ENCODE measurements at regions not wholly inside any gene's neighbourhood (a gene's known extent, or its start where the extent isn't known, plus 50 kb on each side); places are given as distances from the start of the nearest gene placed in this dataset.

DNA sequence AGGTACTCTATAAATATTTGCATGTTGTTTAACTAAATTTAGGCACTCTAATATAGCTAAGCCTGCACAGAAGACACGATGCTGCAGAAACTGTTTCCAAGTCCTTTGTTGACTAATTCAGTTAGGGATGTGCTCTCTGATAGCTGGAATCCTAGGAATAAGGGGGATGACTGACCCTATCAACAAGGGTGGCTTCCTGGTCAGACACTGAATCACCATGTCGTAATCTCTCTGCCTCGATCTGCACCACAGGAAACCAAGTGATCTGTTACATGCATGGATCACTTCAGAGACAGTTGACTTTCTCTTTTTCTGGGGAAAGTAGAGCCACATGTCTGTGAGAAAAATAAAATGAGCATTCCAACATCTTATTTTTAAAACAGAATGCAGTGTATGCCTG is 169.1 kb downstream of the GUCY2F start:
- H3K79me2 ChIP-seq (replicated peaks; ENCODE audit: insufficient read depth), result no peaks in the 10 kb centered on the region
- no peaks in the 10 kb centered on the region for H3K27me3 ChIP-seq (ENCODE audit: insufficient read depth)
- H3K9me2 ChIP-seq (ENCODE audit: insufficient read depth), result no peaks in the 10 kb centered on the region
- Mint-ChIP-seq H3K4me1 (no peaks in the 10 kb centered on the region), H3K27me3 (ENCODE audit: insufficient read depth, low read depth, poor library complexity) (no peaks in the 10 kb centered on the region), H3K4me3 (no peak overlapping the region), H3K36me3 (ENCODE audit: low read depth) (no peaks in the 10 kb centered on the region), H3K9me3 (no peaks in the 10 kb centered on the region; the same call in 2 of the 3 replicates), H3K27ac (no peak overlapping the region)
- H3K4me2 ChIP-seq, result no peak overlapping the region
- no peaks in the 10 kb centered on the region for H3K36me3 ChIP-seq (ENCODE audit: insufficient read depth)
- H3K27ac ChIP-seq (ENCODE audit: low read depth), result no peak overlapping the region
- H2AFZ ChIP-seq, result no peak overlapping the region
- TF ChIP-seq EZH2 (IDR thresholded peaks at IDR 0.05; ENCODE audit: low read depth, unreplicated experiment), result no peak
- TF ChIP-seq ZNF114 (CRISPR knock-in tag; IDR thresholded peaks at IDR 0.05), result no peak
- TF ChIP-seq, protein P1, sequence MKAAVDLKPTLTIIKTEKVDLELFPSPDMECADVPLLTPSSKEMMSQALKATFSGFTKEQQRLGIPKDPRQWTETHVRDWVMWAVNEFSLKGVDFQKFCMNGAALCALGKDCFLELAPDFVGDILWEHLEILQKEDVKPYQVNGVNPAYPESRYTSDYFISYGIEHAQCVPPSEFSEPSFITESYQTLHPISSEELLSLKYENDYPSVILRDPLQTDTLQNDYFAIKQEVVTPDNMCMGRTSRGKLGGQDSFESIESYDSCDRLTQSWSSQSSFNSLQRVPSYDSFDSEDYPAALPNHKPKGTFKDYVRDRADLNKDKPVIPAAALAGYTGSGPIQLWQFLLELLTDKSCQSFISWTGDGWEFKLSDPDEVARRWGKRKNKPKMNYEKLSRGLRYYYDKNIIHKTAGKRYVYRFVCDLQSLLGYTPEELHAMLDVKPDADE (IDR thresholded peaks at IDR 0.05), result no peak
- TF ChIP-seq EZH2phosphoT487 (IDR thresholded peaks at IDR 0.05; ENCODE audit: unreplicated experiment), result no peak
- TF ChIP-seq CREB1 (CRISPR knock-in tag; IDR thresholded peaks at IDR 0.05; ENCODE audit: low read depth), result no peak
- TF ChIP-seq, protein P2, sequence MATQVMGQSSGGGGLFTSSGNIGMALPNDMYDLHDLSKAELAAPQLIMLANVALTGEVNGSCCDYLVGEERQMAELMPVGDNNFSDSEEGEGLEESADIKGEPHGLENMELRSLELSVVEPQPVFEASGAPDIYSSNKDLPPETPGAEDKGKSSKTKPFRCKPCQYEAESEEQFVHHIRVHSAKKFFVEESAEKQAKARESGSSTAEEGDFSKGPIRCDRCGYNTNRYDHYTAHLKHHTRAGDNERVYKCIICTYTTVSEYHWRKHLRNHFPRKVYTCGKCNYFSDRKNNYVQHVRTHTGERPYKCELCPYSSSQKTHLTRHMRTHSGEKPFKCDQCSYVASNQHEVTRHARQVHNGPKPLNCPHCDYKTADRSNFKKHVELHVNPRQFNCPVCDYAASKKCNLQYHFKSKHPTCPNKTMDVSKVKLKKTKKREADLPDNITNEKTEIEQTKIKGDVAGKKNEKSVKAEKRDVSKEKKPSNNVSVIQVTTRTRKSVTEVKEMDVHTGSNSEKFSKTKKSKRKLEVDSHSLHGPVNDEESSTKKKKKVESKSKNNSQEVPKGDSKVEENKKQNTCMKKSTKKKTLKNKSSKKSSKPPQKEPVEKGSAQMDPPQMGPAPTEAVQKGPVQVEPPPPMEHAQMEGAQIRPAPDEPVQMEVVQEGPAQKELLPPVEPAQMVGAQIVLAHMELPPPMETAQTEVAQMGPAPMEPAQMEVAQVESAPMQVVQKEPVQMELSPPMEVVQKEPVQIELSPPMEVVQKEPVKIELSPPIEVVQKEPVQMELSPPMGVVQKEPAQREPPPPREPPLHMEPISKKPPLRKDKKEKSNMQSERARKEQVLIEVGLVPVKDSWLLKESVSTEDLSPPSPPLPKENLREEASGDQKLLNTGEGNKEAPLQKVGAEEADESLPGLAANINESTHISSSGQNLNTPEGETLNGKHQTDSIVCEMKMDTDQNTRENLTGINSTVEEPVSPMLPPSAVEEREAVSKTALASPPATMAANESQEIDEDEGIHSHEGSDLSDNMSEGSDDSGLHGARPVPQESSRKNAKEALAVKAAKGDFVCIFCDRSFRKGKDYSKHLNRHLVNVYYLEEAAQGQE (IDR thresholded peaks at IDR 0.05; ENCODE audit: unreplicated experiment), result no peak
- no peak for TF ChIP-seq POLR2AphosphoS5 (IDR thresholded peaks at IDR 0.05; ENCODE audit: low read depth)
- TF ChIP-seq, protein P3, sequence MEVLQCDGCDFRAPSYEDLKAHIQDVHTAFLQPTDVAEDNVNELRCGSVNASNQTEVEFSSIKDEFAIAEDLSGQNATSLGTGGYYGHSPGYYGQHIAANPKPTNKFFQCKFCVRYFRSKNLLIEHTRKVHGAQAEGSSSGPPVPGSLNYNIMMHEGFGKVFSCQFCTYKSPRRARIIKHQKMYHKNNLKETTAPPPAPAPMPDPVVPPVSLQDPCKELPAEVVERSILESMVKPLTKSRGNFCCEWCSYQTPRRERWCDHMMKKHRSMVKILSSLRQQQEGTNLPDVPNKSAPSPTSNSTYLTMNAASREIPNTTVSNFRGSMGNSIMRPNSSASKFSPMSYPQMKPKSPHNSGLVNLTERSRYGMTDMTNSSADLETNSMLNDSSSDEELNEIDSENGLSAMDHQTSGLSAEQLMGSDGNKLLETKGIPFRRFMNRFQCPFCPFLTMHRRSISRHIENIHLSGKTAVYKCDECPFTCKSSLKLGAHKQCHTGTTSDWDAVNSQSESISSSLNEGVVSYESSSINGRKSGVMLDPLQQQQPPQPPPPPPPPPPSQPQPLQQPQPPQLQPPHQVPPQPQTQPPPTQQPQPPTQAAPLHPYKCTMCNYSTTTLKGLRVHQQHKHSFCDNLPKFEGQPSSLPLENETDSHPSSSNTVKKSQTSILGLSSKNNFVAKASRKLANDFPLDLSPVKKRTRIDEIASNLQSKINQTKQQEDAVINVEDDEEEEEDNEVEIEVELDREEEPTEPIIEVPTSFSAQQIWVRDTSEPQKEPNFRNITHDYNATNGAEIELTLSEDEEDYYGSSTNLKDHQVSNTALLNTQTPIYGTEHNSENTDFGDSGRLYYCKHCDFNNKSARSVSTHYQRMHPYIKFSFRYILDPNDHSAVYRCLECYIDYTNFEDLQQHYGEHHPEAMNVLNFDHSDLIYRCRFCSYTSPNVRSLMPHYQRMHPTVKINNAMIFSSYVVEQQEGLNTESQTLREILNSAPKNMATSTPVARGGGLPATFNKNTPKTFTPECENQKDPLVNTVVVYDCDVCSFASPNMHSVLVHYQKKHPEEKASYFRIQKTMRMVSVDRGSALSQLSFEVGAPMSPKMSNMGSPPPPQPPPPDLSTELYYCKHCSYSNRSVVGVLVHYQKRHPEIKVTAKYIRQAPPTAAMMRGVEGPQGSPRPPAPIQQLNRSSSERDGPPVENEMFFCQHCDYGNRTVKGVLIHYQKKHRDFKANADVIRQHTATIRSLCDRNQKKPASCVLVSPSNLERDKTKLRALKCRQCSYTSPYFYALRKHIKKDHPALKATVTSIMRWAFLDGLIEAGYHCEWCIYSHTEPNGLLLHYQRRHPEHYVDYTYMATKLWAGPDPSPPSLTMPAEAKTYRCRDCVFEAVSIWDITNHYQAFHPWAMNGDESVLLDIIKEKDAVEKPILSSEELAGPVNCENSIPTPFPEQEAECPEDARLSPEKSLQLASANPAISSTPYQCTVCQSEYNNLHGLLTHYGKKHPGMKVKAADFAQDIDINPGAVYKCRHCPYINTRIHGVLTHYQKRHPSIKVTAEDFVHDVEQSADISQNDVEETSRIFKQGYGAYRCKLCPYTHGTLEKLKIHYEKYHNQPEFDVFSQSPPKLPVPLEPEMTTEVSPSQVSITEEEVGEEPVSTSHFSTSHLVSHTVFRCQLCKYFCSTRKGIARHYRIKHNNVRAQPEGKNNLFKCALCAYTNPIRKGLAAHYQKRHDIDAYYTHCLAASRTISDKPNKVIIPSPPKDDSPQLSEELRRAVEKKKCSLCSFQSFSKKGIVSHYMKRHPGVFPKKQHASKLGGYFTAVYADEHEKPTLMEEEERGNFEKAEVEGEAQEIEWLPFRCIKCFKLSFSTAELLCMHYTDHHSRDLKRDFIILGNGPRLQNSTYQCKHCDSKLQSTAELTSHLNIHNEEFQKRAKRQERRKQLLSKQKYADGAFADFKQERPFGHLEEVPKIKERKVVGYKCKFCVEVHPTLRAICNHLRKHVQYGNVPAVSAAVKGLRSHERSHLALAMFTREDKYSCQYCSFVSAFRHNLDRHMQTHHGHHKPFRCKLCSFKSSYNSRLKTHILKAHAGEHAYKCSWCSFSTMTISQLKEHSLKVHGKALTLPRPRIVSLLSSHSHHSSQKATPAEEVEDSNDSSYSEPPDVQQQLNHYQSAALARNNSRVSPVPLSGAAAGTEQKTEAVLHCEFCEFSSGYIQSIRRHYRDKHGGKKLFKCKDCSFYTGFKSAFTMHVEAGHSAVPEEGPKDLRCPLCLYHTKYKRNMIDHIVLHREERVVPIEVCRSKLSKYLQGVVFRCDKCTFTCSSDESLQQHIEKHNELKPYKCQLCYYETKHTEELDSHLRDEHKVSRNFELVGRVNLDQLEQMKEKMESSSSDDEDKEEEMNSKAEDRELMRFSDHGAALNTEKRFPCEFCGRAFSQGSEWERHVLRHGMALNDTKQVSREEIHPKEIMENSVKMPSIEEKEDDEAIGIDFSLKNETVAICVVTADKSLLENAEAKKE (CRISPR knock-in tag; IDR thresholded peaks at IDR 0.05), result no peak
- no peak for TF ChIP-seq NANOG (IDR thresholded peaks at IDR 0.05; ENCODE audit: borderline replicate concordance)
- no peak for TF ChIP-seq ZNF331 (CRISPR knock-in tag; IDR thresholded peaks at IDR 0.05; ENCODE audit: low read depth)
- TF ChIP-seq STAT1 (IDR thresholded peaks at IDR 0.05; ENCODE audit: unreplicated experiment), result no peak
- no peak for TF ChIP-seq JUNB (IDR thresholded peaks at IDR 0.05; ENCODE audit: unreplicated experiment)
- TF ChIP-seq, protein P4, sequence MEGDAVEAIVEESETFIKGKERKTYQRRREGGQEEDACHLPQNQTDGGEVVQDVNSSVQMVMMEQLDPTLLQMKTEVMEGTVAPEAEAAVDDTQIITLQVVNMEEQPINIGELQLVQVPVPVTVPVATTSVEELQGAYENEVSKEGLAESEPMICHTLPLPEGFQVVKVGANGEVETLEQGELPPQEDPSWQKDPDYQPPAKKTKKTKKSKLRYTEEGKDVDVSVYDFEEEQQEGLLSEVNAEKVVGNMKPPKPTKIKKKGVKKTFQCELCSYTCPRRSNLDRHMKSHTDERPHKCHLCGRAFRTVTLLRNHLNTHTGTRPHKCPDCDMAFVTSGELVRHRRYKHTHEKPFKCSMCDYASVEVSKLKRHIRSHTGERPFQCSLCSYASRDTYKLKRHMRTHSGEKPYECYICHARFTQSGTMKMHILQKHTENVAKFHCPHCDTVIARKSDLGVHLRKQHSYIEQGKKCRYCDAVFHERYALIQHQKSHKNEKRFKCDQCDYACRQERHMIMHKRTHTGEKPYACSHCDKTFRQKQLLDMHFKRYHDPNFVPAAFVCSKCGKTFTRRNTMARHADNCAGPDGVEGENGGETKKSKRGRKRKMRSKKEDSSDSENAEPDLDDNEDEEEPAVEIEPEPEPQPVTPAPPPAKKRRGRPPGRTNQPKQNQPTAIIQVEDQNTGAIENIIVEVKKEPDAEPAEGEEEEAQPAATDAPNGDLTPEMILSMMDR (conservative IDR thresholded peaks at IDR 0.05; ENCODE audit: low read depth in 2 of 2), result no peak
- no peak for ATAC-seq
- H3F3A ChIP-seq (replicated peaks; ENCODE audit: low read depth), result no peaks in the 10 kb centered on the region
- H3K4me3 ChIP-seq, result no peak overlapping the region
- no peaks in the 10 kb centered on the region for H3K4me1 ChIP-seq (ENCODE audit: insufficient read depth)
- no peak for DNase-seq (ENCODE audit: low spot score)
- no peaks in the 10 kb centered on the region for H4K20me1 ChIP-seq (replicated peaks; ENCODE audit: insufficient read depth)
